GM19438 (cell line): ENCODE measurements at regions not wholly inside any gene's neighbourhood (a gene's known extent, or its start where the extent isn't known, plus 50 kb on each side); places are given as distances from the start of the nearest gene placed in this dataset.
"Not testable (repeated sequence)": the region's sequence is repeated elsewhere in the genome, so short reads cannot be mapped to it uniquely, and the experiment has no call there.

Source experiments
- ATAC-seq: cut with Tn5 transposase; IDR thresholded peaks from one replicate; pipeline ENCODE4 v1.9.1; 2021; ENCODE audit warnings: low read depth; ENCODE audit not compliant: unreplicated experiment

DNA sequence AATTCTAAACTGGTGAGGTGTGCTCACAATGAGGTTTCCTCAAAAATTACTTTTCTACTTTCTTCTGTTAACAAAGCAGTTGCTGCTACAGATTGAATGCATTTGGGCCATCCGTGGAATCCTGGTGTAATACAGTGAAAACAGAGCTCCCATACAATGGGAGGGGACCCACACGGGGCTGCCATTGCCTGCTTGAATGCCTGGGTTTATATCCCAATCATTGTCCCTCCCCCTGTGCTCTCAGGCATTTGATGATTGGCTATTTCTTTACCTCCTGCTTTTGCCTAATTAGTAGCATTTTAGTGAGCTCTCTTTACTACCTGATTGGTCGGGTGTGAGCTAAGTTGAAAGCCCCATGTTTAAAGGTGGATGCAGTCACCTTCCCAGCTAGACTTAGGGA, 52.9 kb upstream of the CSF1 start:
- ATAC-seq: not testable (repeated sequence)

DNA sequence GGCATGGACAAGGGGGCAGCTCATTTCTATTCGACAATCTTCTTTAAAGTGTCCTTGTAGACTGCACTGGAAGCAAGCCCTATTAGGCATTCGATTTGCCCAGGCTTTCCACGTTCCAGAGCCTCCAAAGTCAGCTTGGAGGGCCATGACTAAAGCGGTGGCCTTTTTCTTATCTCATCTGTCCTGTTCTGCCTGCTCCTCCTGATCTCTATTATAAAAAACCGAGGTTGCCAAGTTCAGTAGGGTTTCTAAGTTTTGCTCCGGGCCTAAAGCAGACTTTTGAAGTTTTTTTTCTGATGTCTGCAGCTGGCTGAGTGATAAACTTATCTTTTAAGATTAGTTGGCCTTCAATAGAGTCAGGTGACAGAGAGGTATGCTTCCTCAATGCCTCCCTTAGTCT, 54.7 kb upstream of the CSF1 start:
- ATAC-seq: not testable (repeated sequence)

DNA sequence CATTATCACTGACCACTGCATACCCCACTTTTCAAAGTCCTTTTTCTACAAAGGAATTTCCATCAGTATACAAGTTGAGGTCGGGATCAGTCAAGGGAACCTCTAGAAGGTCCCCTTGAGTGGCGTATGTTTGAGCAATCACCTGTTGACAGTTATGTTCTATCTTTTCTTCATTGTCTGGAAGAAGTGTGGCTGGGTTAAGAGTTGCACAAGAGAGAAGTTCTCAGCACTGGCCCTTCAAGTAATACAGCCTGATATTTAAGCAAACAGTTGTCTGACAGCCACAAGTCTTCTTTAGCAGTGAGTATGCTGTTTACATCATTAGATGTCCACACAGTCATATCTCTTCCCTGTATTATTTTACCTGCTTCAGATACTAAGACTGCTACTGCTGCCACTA, 56.7 kb upstream of the CSF1 start:
- ATAC-seq: not testable (repeated sequence)

DNA sequence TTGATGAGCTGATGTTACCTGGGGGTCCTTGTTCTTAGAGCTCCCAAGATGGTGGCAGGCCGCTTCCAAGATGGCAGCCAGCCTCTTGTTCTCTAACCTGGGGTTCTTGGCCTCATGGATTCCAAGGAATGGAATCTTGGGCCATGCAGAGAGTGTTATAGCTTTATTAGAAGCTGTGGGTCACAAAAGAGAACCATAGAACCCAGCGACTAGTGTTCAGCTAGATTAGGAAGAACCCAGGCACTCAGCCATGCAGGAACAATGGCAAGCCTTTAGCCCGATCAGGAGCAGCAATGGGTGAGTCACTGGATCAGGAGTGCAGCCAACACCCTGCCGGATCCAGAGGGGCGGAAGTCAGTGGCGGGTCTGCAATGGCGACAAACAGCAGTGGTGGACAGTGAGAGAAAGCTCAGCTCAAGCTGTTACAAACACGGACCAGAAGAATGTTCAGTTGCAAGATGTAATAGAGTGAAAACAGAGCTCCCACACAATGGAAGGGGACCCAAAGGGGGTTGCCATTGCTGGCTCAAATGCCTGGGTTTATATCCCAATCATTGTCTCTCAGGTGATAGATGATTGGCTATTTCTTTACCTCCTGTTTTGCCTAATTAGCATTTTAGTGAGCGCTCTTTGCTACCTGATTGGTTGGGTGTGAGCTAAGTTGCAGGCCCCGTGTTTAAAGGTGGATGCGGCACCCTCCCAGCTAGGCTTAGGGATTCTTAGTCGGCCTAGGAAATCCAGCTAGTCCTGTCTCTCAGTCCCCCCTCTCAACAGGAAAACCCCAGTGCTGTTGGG, 58.2 kb upstream of the CSF1 start:
- not testable (repeated sequence) for ATAC-seq

DNA sequence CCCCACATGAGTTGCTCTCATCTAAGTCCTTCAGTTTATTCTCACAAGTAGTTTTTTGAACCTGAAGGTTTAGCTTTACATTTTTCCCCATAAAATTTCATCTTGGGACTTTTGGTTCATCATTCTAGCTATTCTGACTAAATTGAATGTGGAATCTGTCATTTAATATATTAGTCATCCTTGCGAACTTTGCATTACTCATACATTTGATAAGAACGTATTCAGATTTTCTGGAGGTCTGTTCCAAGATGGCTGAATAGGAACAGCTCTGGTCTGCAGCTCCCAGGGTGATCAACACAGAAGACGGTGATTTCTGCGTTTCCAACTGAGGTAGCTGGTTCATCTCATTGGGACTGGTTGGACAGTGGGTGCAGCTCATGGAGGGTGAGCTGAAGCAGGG, 59.8 kb upstream of the CSF1 start:
- no peak for ATAC-seq

- ATAC-seq: no peak
Observed at GRCh38 chr1:109850194-109850593, 60.5 kb upstream of the CSF1 start.

DNA sequence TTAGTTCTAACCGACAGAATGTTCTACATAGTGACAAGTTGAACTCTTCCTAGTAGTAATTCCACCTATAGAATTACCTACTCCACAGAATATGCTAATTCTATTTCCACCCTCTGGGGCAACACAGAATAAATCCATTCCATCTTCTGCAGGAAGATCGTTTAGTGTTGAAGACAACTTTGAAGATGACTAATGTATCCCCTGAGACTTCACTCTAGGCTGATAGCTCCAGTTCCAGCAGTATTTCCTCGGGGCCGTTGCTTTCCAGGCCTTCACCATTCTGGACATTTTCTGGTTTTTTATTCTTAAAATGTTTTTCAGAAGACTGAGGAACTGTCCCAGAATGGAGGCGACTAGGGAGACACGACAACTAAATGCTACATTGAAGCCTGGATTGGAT, 61.0 kb upstream of the CSF1 start:
- no peak for ATAC-seq

- no peak for ATAC-seq
Observed at GRCh38 chr1:109847251-109847650, 63.4 kb upstream of the CSF1 start.

DNA sequence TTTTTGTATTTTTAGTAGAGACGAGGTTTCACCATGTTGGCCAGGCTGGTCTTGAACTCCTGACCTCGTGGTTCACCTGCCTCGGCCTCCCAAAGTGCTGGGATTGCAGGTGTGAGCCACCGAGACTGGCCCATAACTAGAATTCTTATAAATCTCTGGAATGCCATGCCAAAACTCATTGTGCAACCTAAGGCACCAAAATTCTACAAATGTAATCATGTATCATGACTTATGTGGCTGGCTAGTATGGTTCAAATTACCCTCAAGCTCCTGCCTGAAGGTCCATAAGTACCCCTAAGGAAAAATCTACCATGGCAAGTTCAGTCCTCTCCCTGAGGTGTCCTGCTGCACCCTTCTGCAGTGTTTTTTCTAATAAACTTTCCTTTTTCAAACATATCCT, 63.8 kb upstream of the CSF1 start:
- no peak for ATAC-seq

- ATAC-seq: no peak
Observed at GRCh38 chr1:109846162-109846561, 64.5 kb upstream of the CSF1 start.

DNA sequence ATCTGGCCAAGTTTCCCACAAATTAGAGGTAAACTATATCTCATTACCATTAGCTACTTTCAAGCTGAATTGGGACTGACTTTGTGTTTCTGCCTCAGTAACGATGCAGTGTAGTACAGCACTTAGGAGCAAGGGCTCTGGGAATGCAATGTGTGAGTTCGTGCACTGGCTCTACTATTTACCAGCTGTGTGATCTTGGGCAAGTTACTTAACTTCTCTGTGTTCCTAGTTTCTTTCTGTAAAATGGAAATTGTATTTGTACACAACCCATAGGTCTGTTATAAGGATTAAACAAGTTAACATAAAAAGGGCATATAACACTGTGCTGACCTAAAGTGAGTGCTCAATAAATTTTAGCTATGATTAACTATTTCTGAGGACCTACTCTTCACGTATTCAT, 65.0 kb upstream of the CSF1 start:
- ATAC-seq: no peak

- ATAC-seq: no peak
Observed at GRCh38 chr1:109844609-109845008, 66.0 kb upstream of the CSF1 start.

GRCh38 chr1:109840011-109840629, 70.5 kb upstream of the CSF1 start:
- no peak for ATAC-seq

DNA sequence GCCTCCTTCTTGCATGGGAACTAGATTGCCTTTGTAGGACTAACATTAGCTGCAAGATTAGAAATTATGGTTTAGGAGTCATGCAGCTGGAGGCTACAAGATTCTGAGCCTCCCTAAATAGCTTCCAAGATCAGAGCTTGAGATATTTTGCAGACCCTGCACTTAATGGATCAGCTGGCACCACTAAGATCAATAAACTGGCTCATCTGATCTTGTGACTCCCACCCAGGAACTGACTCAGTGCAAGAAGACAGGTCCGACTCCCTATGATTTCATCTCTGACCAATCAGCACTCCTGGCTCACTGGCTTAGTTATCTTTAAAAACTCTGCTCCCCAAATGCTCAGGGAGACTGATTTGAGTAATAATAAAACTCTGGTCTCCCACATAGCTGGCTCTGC, 71.4 kb upstream of the CSF1 start:
- ATAC-seq: not testable (repeated sequence)

GRCh38 chr1:109838838-109839240, 71.8 kb upstream of the CSF1 start:
- ATAC-seq: no peak

GRCh38 chr1:109837852-109838570, 72.6 kb upstream of the CSF1 start:
- ATAC-seq: no peak

GRCh38 chr1:109835645-109836044, 71.9 kb upstream of the EPS8L3 start:
- ATAC-seq: not testable (repeated sequence)

DNA sequence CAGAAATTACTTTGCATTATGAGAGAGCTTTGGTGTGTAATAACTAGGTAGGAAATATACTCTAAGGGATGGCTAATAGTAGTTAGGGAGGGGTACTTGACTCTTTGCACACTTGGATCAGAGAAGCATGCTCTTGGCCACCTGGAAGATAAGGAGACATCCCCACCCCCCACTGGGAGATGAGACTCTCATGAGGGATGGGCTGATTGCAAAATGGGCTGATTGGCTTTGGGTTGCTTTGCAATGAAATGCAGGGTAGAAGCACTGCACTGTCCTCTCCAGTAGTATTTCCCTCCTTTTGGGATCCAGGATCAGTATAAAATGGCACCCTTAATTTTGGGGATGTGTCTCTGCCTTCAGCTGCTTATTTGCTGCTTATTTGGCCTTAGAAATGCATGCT, 71.2 kb upstream of the EPS8L3 start:
- no peak for ATAC-seq

GRCh38 chr1:109832945-109833344, 69.2 kb upstream of the EPS8L3 start:
- no peak for ATAC-seq

GRCh38 chr1:109828756-109829505, 65.2 kb upstream of the EPS8L3 start:
- ATAC-seq: no peak

DNA sequence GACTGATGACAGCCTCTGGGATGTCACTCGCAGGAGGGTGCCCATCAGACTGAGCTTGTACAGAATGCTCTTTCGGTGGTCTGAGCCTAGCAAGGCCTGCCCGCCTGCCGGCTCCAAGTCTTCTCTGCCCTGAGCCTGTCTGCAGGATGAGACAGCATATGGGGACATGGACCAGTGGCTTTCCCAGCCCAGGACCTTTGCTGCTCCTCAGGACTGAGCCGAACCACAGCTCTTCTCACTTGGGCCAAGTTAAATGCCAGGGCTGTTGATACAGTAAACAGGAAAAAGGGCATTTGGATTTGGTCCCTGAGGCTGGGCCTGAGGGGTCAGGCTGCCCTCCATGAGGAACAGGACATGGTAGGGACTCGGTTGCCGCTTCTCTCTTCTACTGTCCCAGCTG, 64.3 kb upstream of the EPS8L3 start:
- no peak for ATAC-seq
